ENCODE measurements at regions not wholly inside any gene's neighbourhood (a gene's known extent, or its start where the extent isn't known, plus 50 kb on each side); places are given as distances from the start of the nearest gene placed in this dataset.

DNA sequence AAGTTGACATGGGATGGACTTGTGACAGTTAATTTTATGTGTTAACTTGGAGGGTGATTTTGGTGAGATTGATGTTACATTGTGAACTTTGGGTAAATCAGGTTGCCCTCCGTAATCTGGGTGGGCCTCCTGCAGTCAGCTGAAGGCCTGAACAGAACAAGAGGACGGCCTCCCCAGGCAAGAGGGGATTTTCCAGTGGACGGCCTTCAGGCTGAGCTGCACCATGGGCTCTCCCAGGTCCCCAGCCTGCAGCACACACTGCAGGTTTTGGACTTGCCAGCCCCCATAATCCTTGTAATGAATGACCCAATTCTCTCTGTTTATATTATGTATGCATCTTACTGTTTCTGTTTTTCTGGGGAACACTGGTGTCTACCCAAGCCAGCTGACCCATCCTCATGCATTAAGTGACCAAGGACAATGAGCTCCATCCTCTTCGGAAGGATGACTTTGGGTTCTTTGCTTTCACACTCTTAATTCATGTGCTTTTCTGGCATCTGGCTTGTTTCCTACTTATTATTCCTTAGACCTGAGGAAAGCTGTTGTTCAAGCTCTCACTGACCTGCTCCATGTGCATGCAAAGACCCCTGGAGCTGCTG lies 64.2 kb downstream of the DACT2 start:
- DNase-seq (ENCODE audit: low read depth): no peak
- H3K4me3 ChIP-seq (ENCODE audit: low read depth, low read length): no peak overlapping the region
- TF ChIP-seq, protein P1, sequence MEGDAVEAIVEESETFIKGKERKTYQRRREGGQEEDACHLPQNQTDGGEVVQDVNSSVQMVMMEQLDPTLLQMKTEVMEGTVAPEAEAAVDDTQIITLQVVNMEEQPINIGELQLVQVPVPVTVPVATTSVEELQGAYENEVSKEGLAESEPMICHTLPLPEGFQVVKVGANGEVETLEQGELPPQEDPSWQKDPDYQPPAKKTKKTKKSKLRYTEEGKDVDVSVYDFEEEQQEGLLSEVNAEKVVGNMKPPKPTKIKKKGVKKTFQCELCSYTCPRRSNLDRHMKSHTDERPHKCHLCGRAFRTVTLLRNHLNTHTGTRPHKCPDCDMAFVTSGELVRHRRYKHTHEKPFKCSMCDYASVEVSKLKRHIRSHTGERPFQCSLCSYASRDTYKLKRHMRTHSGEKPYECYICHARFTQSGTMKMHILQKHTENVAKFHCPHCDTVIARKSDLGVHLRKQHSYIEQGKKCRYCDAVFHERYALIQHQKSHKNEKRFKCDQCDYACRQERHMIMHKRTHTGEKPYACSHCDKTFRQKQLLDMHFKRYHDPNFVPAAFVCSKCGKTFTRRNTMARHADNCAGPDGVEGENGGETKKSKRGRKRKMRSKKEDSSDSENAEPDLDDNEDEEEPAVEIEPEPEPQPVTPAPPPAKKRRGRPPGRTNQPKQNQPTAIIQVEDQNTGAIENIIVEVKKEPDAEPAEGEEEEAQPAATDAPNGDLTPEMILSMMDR (conservative IDR thresholded peaks at IDR 0.05; ENCODE audit: low read depth, low read length): no peak

DNA sequence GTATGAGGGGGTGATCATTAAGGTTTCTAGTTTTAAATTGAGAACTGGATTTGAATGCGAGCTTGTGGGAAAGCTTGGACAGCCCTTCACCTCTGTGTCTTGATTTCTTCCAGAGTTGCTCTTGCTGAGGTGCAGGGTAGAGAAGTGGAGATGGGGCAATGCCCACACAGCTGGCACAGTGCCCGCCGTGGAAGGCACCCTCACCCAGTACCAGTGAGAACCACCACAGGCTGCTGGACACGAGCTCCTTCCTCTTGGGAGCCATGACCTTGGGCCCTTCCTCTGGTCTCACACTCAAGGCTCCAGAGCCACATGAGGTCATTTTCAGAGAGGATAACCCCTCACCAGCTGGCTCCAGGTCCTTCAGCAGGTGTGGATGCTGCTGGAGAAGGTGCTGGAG lies 67.3 kb downstream of the DACT2 start:
- no peak for DNase-seq (ENCODE audit: low read depth)
- TF ChIP-seq, protein P1 (conservative IDR thresholded peaks at IDR 0.05; ENCODE audit: low read depth, low read length): no peak
- no peak overlapping the region for H3K4me3 ChIP-seq (ENCODE audit: low read depth, low read length)

DNA sequence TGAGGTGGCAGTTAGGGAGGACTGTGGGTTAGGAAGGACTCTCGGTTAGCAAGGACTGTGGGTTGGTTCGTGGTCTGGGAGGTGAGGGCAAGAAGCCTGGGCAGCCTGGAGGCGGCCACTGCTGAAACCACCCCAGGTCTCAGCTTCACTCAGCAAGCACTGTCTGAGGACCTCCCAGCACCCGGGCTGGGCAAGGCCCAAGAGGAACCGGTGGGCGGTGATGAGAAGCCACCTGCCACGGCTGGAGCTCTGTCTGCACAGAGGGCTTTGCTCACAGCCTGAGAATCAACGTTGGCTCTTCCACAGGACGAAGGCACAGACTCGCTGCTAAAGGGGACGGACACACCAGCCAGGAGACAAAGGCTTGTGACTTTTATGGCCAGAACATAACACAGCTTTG lies 69.3 kb downstream of the DACT2 start:
- no peak overlapping the region for H3K4me3 ChIP-seq (ENCODE audit: low read depth, low read length)
- DNase-seq (ENCODE audit: low read depth): no peak
- TF ChIP-seq, protein P1 (conservative IDR thresholded peaks at IDR 0.05; ENCODE audit: low read depth, low read length): no peak

DNA sequence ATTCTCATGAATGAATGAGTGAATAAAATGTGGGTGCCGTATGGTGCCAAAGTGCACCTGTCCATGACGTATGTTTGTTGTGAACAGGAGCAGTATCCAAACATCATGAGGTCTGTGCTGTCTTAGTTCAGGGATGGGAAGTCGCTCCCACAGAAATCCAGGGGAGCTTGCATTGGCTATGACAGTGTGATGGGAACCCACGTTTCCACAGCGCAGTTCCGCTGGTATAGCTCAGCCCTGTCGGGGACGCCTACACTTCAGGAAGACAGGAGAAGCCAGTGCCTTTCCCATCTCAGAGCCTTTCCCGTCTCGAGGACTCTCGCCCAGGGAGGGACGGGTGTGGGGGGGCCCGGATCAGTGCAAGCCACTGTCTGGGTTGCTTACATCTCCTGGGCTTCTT lies 69.8 kb downstream of the DACT2 start:
- H3K4me3 ChIP-seq (ENCODE audit: low read depth, low read length): no peak overlapping the region
- DNase-seq (ENCODE audit: low read depth): no peak
- TF ChIP-seq, protein P1 (conservative IDR thresholded peaks at IDR 0.05; ENCODE audit: low read depth, low read length): no peak

DNA sequence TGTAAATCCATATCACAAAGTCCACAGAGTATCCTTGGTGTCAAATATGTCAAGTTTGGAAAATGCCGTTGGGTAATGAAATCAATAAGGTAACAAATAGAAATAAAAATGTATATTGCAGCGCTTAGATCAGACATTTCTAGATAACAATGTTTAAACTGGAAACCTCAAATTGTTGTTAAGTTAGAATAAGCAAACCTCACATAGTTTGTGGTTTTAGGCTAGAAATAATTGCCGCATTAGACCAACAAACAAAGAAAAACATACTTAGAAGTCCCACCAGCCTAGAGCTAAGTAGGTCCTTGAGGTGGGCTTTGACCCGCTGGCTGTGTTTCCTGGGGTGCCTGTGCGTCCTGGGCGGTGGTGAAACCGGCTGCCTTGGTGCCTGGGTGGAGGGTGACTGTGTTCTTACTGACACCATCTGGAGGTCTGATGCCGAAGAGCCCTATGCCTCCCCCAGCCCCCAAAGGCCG lies 71.4 kb downstream of the DACT2 start:
- DNase-seq (ENCODE audit: low read depth): no peak
- H3K4me3 ChIP-seq (ENCODE audit: low read depth, low read length): no peak overlapping the region
- TF ChIP-seq, protein P1 (conservative IDR thresholded peaks at IDR 0.05; ENCODE audit: low read depth, low read length): no peak

DNA sequence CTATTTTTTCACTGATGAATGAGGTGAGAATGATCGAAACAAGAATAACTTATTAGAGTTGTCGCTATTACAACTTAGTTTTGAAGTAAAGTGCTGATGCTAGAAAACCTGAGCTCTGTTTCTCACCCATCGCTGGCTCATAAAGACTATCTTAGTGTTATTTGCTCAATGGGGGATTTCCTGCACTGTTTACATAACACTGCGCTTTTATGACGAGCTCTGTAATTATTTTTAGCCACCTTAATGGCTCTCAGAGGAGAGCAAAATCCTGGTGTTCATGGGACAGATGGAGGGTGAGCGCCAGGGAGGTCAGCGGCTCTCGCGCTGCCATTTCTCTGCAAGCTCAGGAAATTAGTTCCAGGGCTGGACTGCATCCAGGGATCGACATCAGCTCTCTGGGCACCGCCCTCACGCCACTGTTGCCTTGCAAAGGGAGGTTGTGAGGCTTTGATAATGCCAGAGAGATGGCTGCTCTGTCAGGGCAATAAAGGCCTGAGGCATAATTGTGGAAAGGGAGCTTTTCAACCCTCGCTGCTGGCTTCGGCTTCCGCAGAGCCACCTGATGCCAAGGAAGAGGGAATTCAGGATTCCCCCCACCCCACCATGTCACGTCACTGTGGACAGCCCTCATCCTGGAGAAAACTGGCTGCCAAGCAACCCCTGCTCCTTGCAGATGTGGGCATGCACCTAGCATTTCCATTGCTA lies 72.0 kb downstream of the DACT2 start:
- peak; percentile 38 for DNase-seq (ENCODE audit: low read depth)
- no peak overlapping the region for H3K4me3 ChIP-seq (ENCODE audit: low read depth, low read length)
- TF ChIP-seq, protein P1 (conservative IDR thresholded peaks at IDR 0.05; ENCODE audit: low read depth, low read length): no peak
